ENCODE measurements at regions not wholly inside any gene's neighbourhood (a gene's known extent, or its start where the extent isn't known, plus 50 kb on each side); places are given as distances from the start of the nearest gene placed in this dataset.

DNA sequence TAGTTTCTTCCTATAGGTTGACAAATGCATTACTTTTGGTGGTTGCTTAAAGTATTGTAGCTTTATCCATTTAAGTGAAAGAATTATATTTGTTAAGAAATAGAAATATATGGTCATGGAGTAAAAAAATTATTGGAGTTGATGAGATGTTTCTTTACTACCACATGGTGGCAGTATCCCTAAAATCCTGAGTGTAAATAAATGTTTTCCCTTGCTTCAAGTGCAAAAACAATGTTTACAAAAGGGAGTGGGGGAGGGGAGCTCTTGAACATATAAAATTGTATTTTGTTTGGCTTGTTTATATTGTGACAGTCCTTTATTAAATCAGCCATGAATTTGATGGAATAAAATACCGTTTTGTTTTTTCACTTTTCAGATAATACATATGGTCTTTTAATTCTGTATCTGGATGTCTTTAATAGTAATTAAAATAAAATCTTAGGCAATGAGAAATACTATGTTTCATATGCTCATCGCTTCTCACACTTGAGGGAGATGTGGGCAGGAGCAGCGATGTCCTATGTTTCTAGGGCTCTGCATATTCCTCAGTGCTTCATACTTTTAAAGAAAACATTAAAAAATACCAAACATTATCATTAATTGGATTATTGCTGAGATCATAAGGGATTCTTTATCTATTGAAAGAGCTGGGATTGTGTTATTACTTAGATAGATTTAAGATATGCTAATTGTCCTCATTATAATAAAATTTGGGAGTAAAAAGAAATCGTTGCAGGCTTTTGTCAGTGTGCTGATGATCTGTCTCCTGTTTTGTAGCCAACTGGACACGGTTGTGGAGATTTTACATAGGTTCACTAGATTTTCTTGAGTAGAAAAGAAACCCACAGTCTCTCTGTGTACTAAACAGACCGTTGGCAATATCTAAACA is 349.7 kb downstream of the TUSC7 start:
- DNase-seq: no peak
- intact Hi-C loops (cut with micrococcal nuclease; ENCODE audit: unreplicated experiment): loop anchor here (5.0 kb wide), 1 partner anchor 1758 kb away; no protein-coding TSS in a partner anchor

DNA sequence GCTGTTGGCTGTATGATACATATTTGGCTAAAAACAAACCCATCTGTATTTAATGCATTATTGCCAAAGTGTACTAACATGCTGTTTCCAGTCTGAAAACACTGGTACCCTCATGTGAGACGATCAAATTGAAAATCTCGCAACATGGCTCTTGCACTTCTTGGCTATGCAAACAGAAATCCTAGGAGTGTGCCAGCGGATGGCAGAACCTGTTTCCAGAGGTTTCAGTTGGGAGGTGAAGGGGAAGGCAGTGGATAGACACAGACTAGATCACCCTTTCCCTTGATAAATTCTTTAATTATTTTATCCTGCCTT is 350.3 kb downstream of the TUSC7 start:
- H3K9me2 ChIP-seq (ENCODE audit: insufficient read depth): no peaks in the 10 kb centered on the region
- H3K27me3 ChIP-seq (ENCODE audit: insufficient read depth, low read depth): no peaks in the 10 kb centered on the region
- CTCF ChIA-PET: no interaction called here
- H3K4me3 ChIP-seq: no peak overlapping the region
- no TSS peak for BruUV-seq (replicated peaks)
- POLR2A ChIA-PET (ENCODE audit: unreplicated experiment): no interaction called here
- no peaks in the 10 kb centered on the region for H3F3A ChIP-seq (ENCODE audit: insufficient read depth, low read depth)
- no peak for DNase-seq
- no peaks in the 10 kb centered on the region for H3K36me3 ChIP-seq (ENCODE audit: low read depth)
- H3K4me2 ChIP-seq: no peak overlapping the region
- H3K9me3 ChIP-seq (ENCODE audit: insufficient read depth, low read depth): no peaks in the 10 kb centered on the region
- no peaks in the 10 kb centered on the region for H4K20me1 ChIP-seq (ENCODE audit: insufficient read depth)
- H3K27ac ChIP-seq: no peak overlapping the region
- no peaks in the 10 kb centered on the region for H3K79me2 ChIP-seq (ENCODE audit: low read depth)
- TF ChIP-seq EZH2 (IDR thresholded peaks at IDR 0.05; ENCODE audit: low read depth): no peak
- TF ChIP-seq, protein P1, sequence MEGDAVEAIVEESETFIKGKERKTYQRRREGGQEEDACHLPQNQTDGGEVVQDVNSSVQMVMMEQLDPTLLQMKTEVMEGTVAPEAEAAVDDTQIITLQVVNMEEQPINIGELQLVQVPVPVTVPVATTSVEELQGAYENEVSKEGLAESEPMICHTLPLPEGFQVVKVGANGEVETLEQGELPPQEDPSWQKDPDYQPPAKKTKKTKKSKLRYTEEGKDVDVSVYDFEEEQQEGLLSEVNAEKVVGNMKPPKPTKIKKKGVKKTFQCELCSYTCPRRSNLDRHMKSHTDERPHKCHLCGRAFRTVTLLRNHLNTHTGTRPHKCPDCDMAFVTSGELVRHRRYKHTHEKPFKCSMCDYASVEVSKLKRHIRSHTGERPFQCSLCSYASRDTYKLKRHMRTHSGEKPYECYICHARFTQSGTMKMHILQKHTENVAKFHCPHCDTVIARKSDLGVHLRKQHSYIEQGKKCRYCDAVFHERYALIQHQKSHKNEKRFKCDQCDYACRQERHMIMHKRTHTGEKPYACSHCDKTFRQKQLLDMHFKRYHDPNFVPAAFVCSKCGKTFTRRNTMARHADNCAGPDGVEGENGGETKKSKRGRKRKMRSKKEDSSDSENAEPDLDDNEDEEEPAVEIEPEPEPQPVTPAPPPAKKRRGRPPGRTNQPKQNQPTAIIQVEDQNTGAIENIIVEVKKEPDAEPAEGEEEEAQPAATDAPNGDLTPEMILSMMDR (conservative IDR thresholded peaks at IDR 0.05): no peak
- H2AFZ ChIP-seq: no peak overlapping the region
- no peaks in the 10 kb centered on the region for H3K4me1 ChIP-seq (replicated peaks; ENCODE audit: insufficient read depth)
- intact Hi-C loops (cut with micrococcal nuclease; ENCODE audit: unreplicated experiment): loop anchor here (5.0 kb wide), 1 partner anchor 1757 kb away; no protein-coding TSS in a partner anchor

More for the DNA sequence above, 349.7 kb downstream of the TUSC7 start:
- no peak overlapping the region for H3K4me2 ChIP-seq
- H2AFZ ChIP-seq: no peak overlapping the region
- ChIA-PET CTCF (interaction anchor here (0.6 kb wide), 1 partner anchor 1709 kb away, joined by 3 read pairs; no protein-coding TSS in a partner anchor), POLR2A (ENCODE audit: unreplicated experiment) (no interaction called here)
- H3K27ac ChIP-seq: no peak overlapping the region
- no peaks in the 10 kb centered on the region for H3K27me3 ChIP-seq (ENCODE audit: insufficient read depth, low read depth)
- H3K9me2 ChIP-seq (ENCODE audit: insufficient read depth): no peaks in the 10 kb centered on the region
- no peak for TF ChIP-seq EZH2 (IDR thresholded peaks at IDR 0.05; ENCODE audit: low read depth)
- TF ChIP-seq, protein P1 (conservative IDR thresholded peaks at IDR 0.05): peak; percentile 68
- H3K4me3 ChIP-seq: no peak overlapping the region
- no peaks in the 10 kb centered on the region for H3K4me1 ChIP-seq (replicated peaks; ENCODE audit: insufficient read depth)
- BruUV-seq (replicated peaks): no TSS peak
- no peaks in the 10 kb centered on the region for H3K79me2 ChIP-seq (ENCODE audit: low read depth)
- no peaks in the 10 kb centered on the region for H4K20me1 ChIP-seq (ENCODE audit: insufficient read depth)
- no peaks in the 10 kb centered on the region for H3K9me3 ChIP-seq (ENCODE audit: insufficient read depth, low read depth)
- no peaks in the 10 kb centered on the region for H3F3A ChIP-seq (ENCODE audit: insufficient read depth, low read depth)
- no peaks in the 10 kb centered on the region for H3K36me3 ChIP-seq (ENCODE audit: low read depth)

DNA sequence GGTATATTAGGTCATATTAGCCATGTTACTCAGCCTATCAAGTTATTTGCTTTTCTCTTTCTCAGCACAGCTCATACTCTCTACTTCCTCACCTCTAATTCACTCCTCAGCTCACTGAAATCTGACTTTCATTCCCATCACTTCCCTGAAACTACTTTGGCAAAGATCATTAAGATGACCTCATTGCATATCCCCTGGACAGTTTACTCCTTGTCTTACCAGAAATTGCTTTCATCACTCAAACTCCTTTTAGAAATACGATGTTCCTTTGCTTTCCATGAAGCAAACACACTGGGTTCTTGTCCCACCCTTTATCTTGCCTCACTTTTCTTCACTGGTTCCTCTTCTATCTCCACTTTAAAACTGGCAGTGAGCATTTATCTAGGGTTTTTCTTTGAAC is 354.4 kb downstream of the TUSC7 start:
- Histone ChIP-seq H3K79me2 (ENCODE audit: low read depth) (no peaks in the 10 kb centered on the region), H3K4me2 (no peak overlapping the region), H3K4me3 (no peak overlapping the region), H3K4me1 (replicated peaks; ENCODE audit: insufficient read depth) (no peaks in the 10 kb centered on the region), H3K9me2 (ENCODE audit: insufficient read depth) (no peaks in the 10 kb centered on the region), H2AFZ (no peak overlapping the region), H3K27me3 (ENCODE audit: insufficient read depth, low read depth) (no peaks in the 10 kb centered on the region), H3K36me3 (ENCODE audit: low read depth) (no peaks in the 10 kb centered on the region), H4K20me1 (ENCODE audit: insufficient read depth) (no peaks in the 10 kb centered on the region), H3K9me3 (ENCODE audit: insufficient read depth, low read depth) (no peaks in the 10 kb centered on the region), H3K27ac (no peak overlapping the region), H3F3A (ENCODE audit: insufficient read depth, low read depth) (no peaks in the 10 kb centered on the region)
- no peak for DNase-seq
- TF ChIP-seq, protein P1 (conservative IDR thresholded peaks at IDR 0.05): no peak
- no peak for TF ChIP-seq EZH2 (IDR thresholded peaks at IDR 0.05; ENCODE audit: low read depth)
- ChIA-PET CTCF (no interaction called here), POLR2A (ENCODE audit: unreplicated experiment) (no interaction called here)
- BruUV-seq (replicated peaks): no TSS peak
- intact Hi-C loops (cut with micrococcal nuclease; ENCODE audit: unreplicated experiment): no loop called here

Data from PC-9 (cell line).